Stomach (tissue), 8 donors: ENCODE measurements at regions not wholly inside any gene's neighbourhood (a gene's known extent, or its start where the extent isn't known, plus 50 kb on each side); places are given as distances from the start of the nearest gene placed in this dataset.

Source experiments
- DNase-seq, 2 donors: peaks; one replicate each; pipeline versions ENCODE4 v3.0.0 to v3.0.0-alpha.2; 2013 to 2019
- H3K27ac ChIP-seq, 5 donors: fragments of 200-600 bp in 4 of 5; sonication (generic) in 4 of 5; one replicate each; pipeline ENCODE4 v1.5.1; 2013 to 2019; ENCODE audit warnings: mild to moderate bottlenecking in 1 of 5, moderate library complexity in 1 of 5
- H3K27me3 ChIP-seq, 3 donors: fragments of 200-600 bp; sonication (generic); one replicate each; pipeline ENCODE4 v1.5.1; 2017 to 2019; ENCODE audit warnings: mixed run types in 1 of 3
- H3K36me3 ChIP-seq, 4 donors: fragments of 200-600 bp; sonication (generic); 1 replicate in 3 of 4; 2 replicates in 1 of 4; pipeline ENCODE4 v1.5.1; 2016 to 2019
- H3K4me1 ChIP-seq, 4 donors: fragments of 200-600 bp; sonication (generic); one replicate each; pipeline ENCODE4 v1.5.1; 2016 to 2019
- H3K4me3 ChIP-seq, 4 donors: fragments of 200-600 bp; sonication (generic) in 3 of 4; one replicate each; pipeline ENCODE4 v1.5.1; 2016 to 2019; ENCODE audit warnings: mild to moderate bottlenecking in 1 of 4
- H3K9me3 ChIP-seq, 4 donors: fragments of 200-600 bp; sonication (generic); one replicate each; pipeline ENCODE4 v1.5.1; 2016 to 2019
- CTCF ChIP-seq, 7 experiments: fragments of 450-650 bp in 4 of 7; fragments of 200-600 bp in 3 of 7; sonication (generic) in 3 of 7; IDR thresholded peaks; one replicate each; pipeline ENCODE4 v1.5.1; 2016 to 2019; ENCODE audit warnings: antibody characterized with exemption in 7 of 7, control low read depth in 2 of 7, mild to moderate bottlenecking in 1 of 7
- EP300 ChIP-seq: sonication (generic); formaldehyde crosslinking; IDR thresholded peaks from one replicate; pipeline ENCODE4 v1.6.1; 2017; ENCODE audit warnings: antibody characterized with exemption
- POLR2A ChIP-seq, 4 donors: fragments of 450-650 bp; IDR thresholded peaks; one replicate each; pipeline ENCODE4 v1.6.1; 2016; ENCODE audit warnings: antibody characterized with exemption in 4 of 4, control low read depth in 2 of 4, mild to moderate bottlenecking in 1 of 4, moderate library complexity in 1 of 4
- POLR2AphosphoS5 ChIP-seq, 3 donors: sonication (generic); formaldehyde crosslinking; IDR thresholded peaks; one replicate each; pipeline ENCODE4 v1.6.1; 2016; ENCODE audit warnings: antibody characterized with exemption in 3 of 3
- WGBS, 5 donors: extraction: QIAGEN DNeasy Blood & Tissue Kit in 3 of 5; methylation state at CpG; one replicate each; pipeline versions ENCODE4 v1.1.5 to v1.1.7; 2013 to 2018; 5-methylcytosine and 5-hydroxymethylcytosine counted together
- intact Hi-C: fragments of 100-400 bp; cut with DNase I; formaldehyde crosslinking; loops from one replicate; pipeline ENCODE4 v1.15.1; 2023; ENCODE audit warnings: low total_unique reads
- donor health status: healthy with polysubstance abuse.
- donor health status: Bipolar disorder and iron deficiency.
- donor health status: healthy.

- no peak overlapping the region for H3K27ac ChIP-seq
- H3K27me3 ChIP-seq, result no peaks in the 10 kb centered on the region
- H3K4me1 ChIP-seq, result no peaks in the 10 kb centered on the region
- WGBS, 5 donors, result 38 to 75% (median 64%) methylated on average over 1 of the region's 1 CpG
- H3K9me3 ChIP-seq, result no peaks in the 10 kb centered on the region
- no peak for DNase-seq
- intact Hi-C loops, result no loop called here
- H3K36me3 ChIP-seq, result no peaks in the 10 kb centered on the region
- no peak for TF ChIP-seq CTCF (IDR thresholded peaks at IDR 0.05)
- no peak for TF ChIP-seq POLR2A (IDR thresholded peaks at IDR 0.05)
- TF ChIP-seq POLR2AphosphoS5 (IDR thresholded peaks at IDR 0.05), result no peak
- no peak for TF ChIP-seq EP300
- no peak overlapping the region for H3K4me3 ChIP-seq
These were observed 187.2 kb downstream of the TXNL1 start for GRCh38 chr18:56451188-56451587.

- Histone ChIP-seq H3K9me3 (no peaks in the 10 kb centered on the region), H3K4me1 (no peaks in the 10 kb centered on the region), H3K4me3 (no peak overlapping the region), H3K27ac (no peak overlapping the region), H3K27me3 (no peaks in the 10 kb centered on the region), H3K36me3 (no peaks in the 10 kb centered on the region)
- 74 to 90% (median 80%) methylated on average over 5 of the region's 5 CpGs for WGBS, 5 donors
- TF ChIP-seq POLR2AphosphoS5 (IDR thresholded peaks at IDR 0.05) (no peak), CTCF (IDR thresholded peaks at IDR 0.05) (no peak)
- intact Hi-C loops, result no loop called here
- DNase-seq, result no peak
These were observed 189.6 kb downstream of the TXNL1 start for GRCh38 chr18:56448751-56449150.

- Histone ChIP-seq H3K4me1 (no peaks in the 10 kb centered on the region), H3K27me3 (no peaks in the 10 kb centered on the region), H3K36me3 (no peaks in the 10 kb centered on the region), H3K4me3 (no peak overlapping the region), H3K27ac (no peak overlapping the region), H3K9me3 (no peaks in the 10 kb centered on the region)
- WGBS, 5 donors, result 70 to 84% (median 76%) methylated on average over 6 of the region's 6 CpGs
- DNase-seq, result no peak
- intact Hi-C loops, result no loop called here
- TF ChIP-seq CTCF (IDR thresholded peaks at IDR 0.05) (no peak), EP300 (no peak), POLR2AphosphoS5 (IDR thresholded peaks at IDR 0.05) (no peak), POLR2A (IDR thresholded peaks at IDR 0.05) (no peak)
These were observed 193.0 kb downstream of the TXNL1 start for GRCh38 chr18:56445422-56445821.

- Histone ChIP-seq H3K9me3 (no peaks in the 10 kb centered on the region), H3K36me3 (no peaks in the 10 kb centered on the region), H3K4me3 (no peak overlapping the region), H3K27ac (no peak overlapping the region), H3K27me3 (no peaks in the 10 kb centered on the region), H3K4me1 (no peaks in the 10 kb centered on the region)
- WGBS, 5 donors, result 79 to 86% (median 82%) methylated on average over 3 of the region's 3 CpGs
- TF ChIP-seq POLR2AphosphoS5 (IDR thresholded peaks at IDR 0.05), result no peak
- TF ChIP-seq CTCF (IDR thresholded peaks at IDR 0.05), result no peak
- TF ChIP-seq POLR2A (IDR thresholded peaks at IDR 0.05), result no peak
- TF ChIP-seq EP300, result no peak
- no peak for DNase-seq
- intact Hi-C loops, result no loop called here
These were observed 194.2 kb downstream of the TXNL1 start for GRCh38 chr18:56444201-56444600.
